ENCODE measurements at regions not wholly inside any gene's neighbourhood (a gene's known extent, or its start where the extent isn't known, plus 50 kb on each side); places are given as distances from the start of the nearest gene placed in this dataset.

GRCh38 chr10:3406556-3406955 lies 234.0 kb upstream of the PITRM1 start:
- no peaks in the 10 kb centered on the region for H3K36me3 ChIP-seq
- no peak overlapping the region for H3K9ac ChIP-seq (ENCODE audit: low read depth in 2 of 2, low read length in 2 of 2)
- H3K4me3 ChIP-seq: no peak overlapping the region
- no peaks in the 10 kb centered on the region for H3K27me3 ChIP-seq
- H3K27ac ChIP-seq: no peak overlapping the region
- no peak for DNase-seq
- no peaks in the 10 kb centered on the region for H3K9me3 ChIP-seq
- intact Hi-C loops (cut with DNase I): no loop called here
- no peak for TF ChIP-seq CTCF (IDR thresholded peaks at IDR 0.05)
- no peaks in the 10 kb centered on the region for H3K4me1 ChIP-seq

GRCh38 chr10:3404381-3404780 lies 231.8 kb upstream of the PITRM1 start:
- no peak overlapping the region for H3K27ac ChIP-seq
- TF ChIP-seq CTCF (IDR thresholded peaks at IDR 0.05): no peak
- no peaks in the 10 kb centered on the region for H3K4me1 ChIP-seq
- no peak overlapping the region for H3K4me3 ChIP-seq
- no peaks in the 10 kb centered on the region for H3K27me3 ChIP-seq
- H3K9ac ChIP-seq (ENCODE audit: low read depth in 2 of 2, low read length in 2 of 2): no peak overlapping the region
- intact Hi-C loops (cut with DNase I): no loop called here
- no peaks in the 10 kb centered on the region for H3K36me3 ChIP-seq
- DNase-seq: no peak
- H3K9me3 ChIP-seq: no peaks in the 10 kb centered on the region

DNA sequence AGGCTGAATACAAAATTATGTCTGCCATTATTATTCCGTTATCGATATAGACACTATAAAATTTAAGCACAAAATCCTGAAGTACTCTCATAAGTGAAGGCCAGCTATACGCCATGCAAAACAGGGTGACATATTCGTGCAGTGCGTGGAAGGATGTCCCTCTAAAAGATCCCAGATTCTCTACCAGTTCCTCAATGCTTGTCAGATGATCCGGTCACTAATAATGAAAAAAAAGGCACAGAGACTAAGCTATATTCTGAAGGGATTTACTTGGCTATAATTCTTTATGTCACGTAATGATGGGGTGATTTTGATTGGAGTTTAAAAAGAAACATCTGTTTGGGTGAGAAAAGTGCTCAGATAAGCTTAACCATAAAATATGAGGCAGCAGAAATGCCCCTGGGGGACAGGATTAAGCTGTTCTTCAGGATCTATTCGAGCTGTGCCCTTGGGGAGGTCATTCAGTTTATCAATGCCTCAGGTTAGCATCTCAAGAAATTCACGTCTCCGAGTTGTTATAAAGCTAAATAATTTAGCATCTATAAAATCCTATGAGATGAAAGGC lies 229.7 kb upstream of the PITRM1 start:
- no peak overlapping the region for H3K4me3 ChIP-seq
- H3K27me3 ChIP-seq: no peaks in the 10 kb centered on the region
- no peaks in the 10 kb centered on the region for H3K4me1 ChIP-seq
- no peak for DNase-seq
- H3K27ac ChIP-seq: no peak overlapping the region
- H3K9me3 ChIP-seq: no peaks in the 10 kb centered on the region
- H3K36me3 ChIP-seq: no peaks in the 10 kb centered on the region
- intact Hi-C loops (cut with DNase I): no loop called here
- no peak for TF ChIP-seq CTCF (IDR thresholded peaks at IDR 0.05)
- H3K9ac ChIP-seq (ENCODE audit: low read depth in 2 of 2, low read length in 2 of 2): no peak overlapping the region

GRCh38 chr10:3401491-3401938 lies 228.9 kb upstream of the PITRM1 start:
- TF ChIP-seq CTCF (IDR thresholded peaks at IDR 0.05): no peak
- no peaks in the 10 kb centered on the region for H3K9me3 ChIP-seq
- H3K27ac ChIP-seq: no peak overlapping the region
- no peaks in the 10 kb centered on the region for H3K36me3 ChIP-seq
- H3K9ac ChIP-seq (ENCODE audit: low read depth in 2 of 2, low read length in 2 of 2): no peak overlapping the region
- H3K27me3 ChIP-seq: no peaks in the 10 kb centered on the region
- intact Hi-C loops (cut with DNase I): no loop called here
- no peak overlapping the region for H3K4me3 ChIP-seq
- no peaks in the 10 kb centered on the region for H3K4me1 ChIP-seq
- no peak for DNase-seq

DNA sequence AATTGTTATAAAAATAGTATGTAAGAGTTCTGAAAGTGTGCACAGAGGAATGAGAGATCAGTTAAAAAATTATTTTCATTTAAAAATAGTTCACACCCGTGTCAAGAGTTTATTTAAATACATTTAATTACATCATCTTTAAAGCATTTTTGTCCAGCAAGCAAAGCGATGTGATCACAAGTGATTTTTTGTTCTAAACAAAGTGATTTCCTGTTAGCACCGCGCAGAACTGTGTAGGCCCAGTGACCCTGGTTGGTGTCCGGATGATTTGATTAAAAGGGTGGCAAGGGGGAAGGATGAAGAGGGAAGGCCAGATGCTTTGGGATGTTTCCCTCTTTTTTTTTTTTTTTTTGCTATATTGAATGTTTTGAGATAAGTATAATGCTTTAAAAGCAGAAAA lies 227.8 kb upstream of the PITRM1 start:
- intact Hi-C loops (cut with DNase I): no loop called here
- no peak overlapping the region for H3K4me3 ChIP-seq
- no peaks in the 10 kb centered on the region for H3K4me1 ChIP-seq
- H3K27ac ChIP-seq: no peak overlapping the region
- no peak overlapping the region for H3K9ac ChIP-seq (ENCODE audit: low read depth in 2 of 2, low read length in 2 of 2)
- H3K27me3 ChIP-seq: no peaks in the 10 kb centered on the region
- DNase-seq: no peak
- no peaks in the 10 kb centered on the region for H3K9me3 ChIP-seq
- no peaks in the 10 kb centered on the region for H3K36me3 ChIP-seq
- TF ChIP-seq CTCF (IDR thresholded peaks at IDR 0.05): no peak
